HepG2 (cell line): ENCODE measurements at regions not wholly inside any gene's neighbourhood (a gene's known extent, or its start where the extent isn't known, plus 50 kb on each side); places are given as distances from the start of the nearest gene placed in this dataset.

ENCODE experiments used
- ATAC-seq: fragments of 200-7000 bp; cut with Tn5 transposase; 3 replicates; pipeline ENCODE4 v1.9.1; 2020; ENCODE audit warnings: mild to moderate bottlenecking, moderate library complexity
- BruUV-seq: library from RNA; stranded (reverse); fragments of 400-500 nt; replicated peaks from 2 replicates; lab custom pipeline; 2021; lab: Mats Ljungman, UMichigan
- CTCF ChIA-PET: fragments of 300-600 bp; formaldehyde crosslinking; extraction: SDS; loops from one replicate; lab custom pipeline; 2021; ENCODE audit warnings: low total read pairs, inconsistent platforms, low intra/inter-chr PET ratio; lab: Yijun Ruan, JAX
- POLR2A ChIA-PET: fragments of 350-600 bp; sonication (Branson Sonifier 250); formaldehyde crosslinking; loops from one replicate; lab custom pipeline; 2020; ENCODE audit warnings: antibody characterized with exemption, inconsistent platforms; lab: Yijun Ruan, JAX
- DNase-seq: peaks from one replicate; pipeline ENCODE4 v3.0.0-alpha.2; 2015; ENCODE audit warnings: low spot score
- FAIRE-seq: peaks from 3 replicates; lab custom pipeline; 2011; peaks lifted over from hg19 to GRCh38; lab: Jason Lieb, UNC
- H2AFZ ChIP-seq: one replicate; pipeline ENCODE4 v1.6.1; 2011; ENCODE audit warnings: low read length, inconsistent platforms
- H3K27ac ChIP-seq: fragments of 300-600 bp; 3 replicates; pipeline ENCODE4 v1.8.0; 2011; ENCODE audit warnings: mixed run types, mild to moderate bottlenecking, mixed read lengths, low read length, inconsistent platforms; ENCODE audit not compliant: insufficient read depth; ENCODE audit errors: extremely low read length
- H3K27me3 ChIP-seq, 2 experiments: fragments of 200-600 bp in 1 of 2; 2 replicates in 1 of 2; 3 replicates in 1 of 2; pipeline versions ENCODE4 v1.6.0 to v1.8.0; 2011; ENCODE audit warnings: low read length in 2 of 2, mild to moderate bottlenecking in 2 of 2, moderate library complexity in 2 of 2, inconsistent platforms in 1 of 2; ENCODE audit not compliant: insufficient read depth in 2 of 2, control insufficient read depth in 1 of 2
- H3K36me3 ChIP-seq, 2 experiments: fragments of 200-600 bp in 1 of 2; replicated peaks in 1 of 2; 2 replicates in 1 of 2; 3 replicates in 1 of 2; pipeline versions ENCODE4 v1.5.1 to v1.8.0; 2011; ENCODE audit warnings: low read length in 2 of 2, inconsistent platforms in 1 of 2; ENCODE audit not compliant: insufficient read depth in 2 of 2, control insufficient read depth in 1 of 2
- H3K4me1 ChIP-seq: 2 replicates; pipeline ENCODE4 v1.5.1; 2012; ENCODE audit warnings: low read length, inconsistent platforms; ENCODE audit not compliant: insufficient read depth
- H3K4me2 ChIP-seq: 2 replicates; pipeline ENCODE4 v1.6.0; 2011; ENCODE audit warnings: low read depth, low read length, inconsistent platforms
- H3K4me3 ChIP-seq, 3 experiments: fragments of 200-600 bp in 1 of 3; sonication (generic), shearing (Covaris generic) in 1 of 3; replicated peaks in 1 of 3; 2 replicates each; pipeline ENCODE4 v1.5.1; 2011 to 2016; ENCODE audit warnings: low read length in 3 of 3, inconsistent platforms in 2 of 3, low read depth in 2 of 3, mild to moderate bottlenecking in 2 of 3, control low read depth in 1 of 3, mixed read lengths in 1 of 3; ENCODE audit not compliant: insufficient read depth in 1 of 3
- H3K79me2 ChIP-seq: one replicate; pipeline ENCODE4 v1.6.1; 2011; ENCODE audit warnings: low read length, inconsistent platforms; ENCODE audit not compliant: insufficient read depth
- H3K9ac ChIP-seq: 2 replicates; pipeline ENCODE4 v1.6.0; 2011; ENCODE audit warnings: mild to moderate bottlenecking, low read depth, low read length, inconsistent platforms; ENCODE audit not compliant: insufficient read depth
- H3K9me3 ChIP-seq: 2 replicates; pipeline ENCODE4 v1.5.1; 2012; ENCODE audit warnings: mild to moderate bottlenecking, low read length
- H4K20me1 ChIP-seq: 2 replicates; pipeline ENCODE4 v1.6.0; 2011; ENCODE audit warnings: inconsistent platforms, mild to moderate bottlenecking, low read length, moderate library complexity; ENCODE audit not compliant: insufficient read depth
- ADNP ChIP-seq: sonication (generic); formaldehyde crosslinking; IDR thresholded peaks from 2 replicates; pipeline ENCODE4 v1.4.0; 2020; ENCODE audit warnings: missing genetic modification reagents
- BRCA1 ChIP-seq: sonication (generic); formaldehyde crosslinking; IDR thresholded peaks from 2 replicates; pipeline ENCODE4 v1.4.0; 2020; ENCODE audit warnings: missing genetic modification reagents
- CCDC6 ChIP-seq: sonication (generic); formaldehyde crosslinking; IDR thresholded peaks from 2 replicates; pipeline ENCODE4 v1.8.1; 2022; ENCODE audit warnings: mild to moderate bottlenecking, missing genetic modification reagents, moderate library complexity
- CEBPG ChIP-seq: IDR thresholded peaks from 2 replicates; pipeline ENCODE4 v1.6.1; 2016
- DNMT3B ChIP-seq: conservative IDR thresholded peaks from 2 replicates; pipeline ENCODE4 v1.6.1; 2016; ENCODE audit warnings: missing biosample characterization, control low read depth
- E2F1 ChIP-seq: sonication (generic); formaldehyde crosslinking; IDR thresholded peaks from 2 replicates; pipeline ENCODE4 v1.5.0; 2020; ENCODE audit warnings: missing genetic modification reagents
- IRF2 ChIP-seq: IDR thresholded peaks from 2 replicates; pipeline ENCODE4 v1.6.1; 2018; ENCODE audit warnings: missing genetic modification reagents, missing compliant biosample characterization
- NKX3-1 ChIP-seq: sonication (generic); formaldehyde crosslinking; IDR thresholded peaks from 2 replicates; pipeline ENCODE4 v1.5.0; 2020; ENCODE audit warnings: missing genetic modification reagents
- PAXIP1 ChIP-seq: sonication (generic); formaldehyde crosslinking; conservative IDR thresholded peaks from 2 replicates; pipeline ENCODE4 v1.4.0; 2020; ENCODE audit warnings: mild to moderate bottlenecking, missing genetic modification reagents, moderate library complexity
- PHF21A ChIP-seq: sonication (generic); formaldehyde crosslinking; IDR thresholded peaks from 2 replicates; pipeline ENCODE4 v1.5.0; 2020; ENCODE audit warnings: mild to moderate bottlenecking, missing genetic modification reagents
- RAD21 ChIP-seq: fragments of 450-650 bp; formaldehyde crosslinking; IDR thresholded peaks from 2 replicates; pipeline ENCODE4 v1.5.0; 2020; ENCODE audit warnings: mild to moderate bottlenecking
- SNAI1 ChIP-seq: sonication (generic); formaldehyde crosslinking; IDR thresholded peaks from 2 replicates; pipeline ENCODE4 v1.5.0; 2020; ENCODE audit warnings: mild to moderate bottlenecking, missing genetic modification reagents, borderline replicate concordance
- SP4 ChIP-seq: sonication (generic); formaldehyde crosslinking; IDR thresholded peaks from 2 replicates; pipeline ENCODE4 v1.8.1; 2023; ENCODE audit warnings: mild to moderate bottlenecking, missing genetic modification reagents
- SYNCRIP ChIP-seq: fragments of 200-400 bp; formaldehyde crosslinking; IDR thresholded peaks from 2 replicates; pipeline ENCODE4 v1.6.1; 2018; ENCODE audit warnings: mild to moderate bottlenecking, low read depth, low read length; ENCODE audit not compliant: insufficient read depth
- ZNF138 ChIP-seq: sonication (generic); formaldehyde crosslinking; IDR thresholded peaks from 2 replicates; pipeline ENCODE4 v1.5.0; 2020; ENCODE audit warnings: mild to moderate bottlenecking, low read depth, missing genetic modification reagents
- ZNF451 ChIP-seq: sonication (generic); formaldehyde crosslinking; IDR thresholded peaks from 2 replicates; pipeline ENCODE4 v1.5.0; 2020; ENCODE audit warnings: mild to moderate bottlenecking, missing genetic modification reagents
- WGBS: methylation state at CpG from one replicate; pipeline ENCODE4 v1.1.6; 2017; ENCODE audit warnings: low lambda C conversion rate; 5-methylcytosine and 5-hydroxymethylcytosine counted together
- in situ Hi-C: cut with HindIII; loops from 2 replicates; pipeline ENCODE4 v1.10.0; 2017; ENCODE audit warnings: low pct_unique_long_range_greater_than_20kb; ENCODE audit not compliant: extremely low pct_ligation_motif_present
- intact Hi-C: fragments of 100-400 bp; cut with micrococcal nuclease; formaldehyde crosslinking; loops from one replicate; pipeline ENCODE4 v1.10.0; 2022; ENCODE audit not compliant: unreplicated experiment

GRCh38 chr9:113790093-113790492 is 86.0 kb upstream of the ZNF618 start:
- Histone ChIP-seq H2AFZ (no peak overlapping the region), H3K4me3 (no peak overlapping the region), H3K79me2 (no peaks in the 10 kb centered on the region), H3K9ac (no peak overlapping the region), H3K9me3 (no peaks in the 10 kb centered on the region), H3K4me1 (peaks cover 11% of the 10 kb centered on the region), H3K27me3 (peaks cover 4 to 44% of the 10 kb centered on the region in 2 experiments; a peak in 3 of 5 replicates), H3K36me3 (no peaks in the 10 kb centered on the region), H4K20me1 (no peaks in the 10 kb centered on the region), H3K4me2 (no peak overlapping the region), H3K27ac (no peak overlapping the region)
- in situ Hi-C loops = no loop called here
- FAIRE-seq (no peak), ATAC-seq (no peak), DNase-seq (no peak)
- no TSS peak for BruUV-seq
- TF ChIP-seq SP4 (no peak), SNAI1 (CRISPR knock-in tag) (no peak), CEBPG (CRISPR knock-in tag) (no peak), SYNCRIP (no peak), DNMT3B (CRISPR knock-in tag) (no peak), PAXIP1 (no peak), E2F1 (no peak), ADNP (no peak), RAD21 (CRISPR knock-in tag) (no peak), BRCA1 (CRISPR knock-in tag) (no peak), ZNF451 (CRISPR knock-in tag) (no peak), ZNF138 (CRISPR knock-in tag) (no peak), NKX3-1 (no peak), CCDC6 (CRISPR knock-in tag) (no peak), IRF2 (no peak), PHF21A (CRISPR knock-in tag) (no peak)
- WGBS = 54% methylated on average over 11 of the region's 11 CpGs
- POLR2A ChIA-PET = no interaction called here
- CTCF ChIA-PET = no interaction called here
- intact Hi-C loops = no loop called here
